SK-N-SH treated with all-trans-retinoic acid at 6 μM for 48 hours (cell line): ENCODE measurements at regions not wholly inside any gene's neighbourhood (a gene's known extent, or its start where the extent isn't known, plus 50 kb on each side); places are given as distances from the start of the nearest gene placed in this dataset.

Experiments used
- ARNTL ChIP-seq: fragments of 450-650 bp; formaldehyde crosslinking; IDR thresholded peaks from 2 replicates; pipeline ENCODE4 v1.5.0; 2020; ENCODE audit warnings: low read depth, mild to moderate bottlenecking, moderate library complexity, borderline replicate concordance
- BACH2 ChIP-seq: fragments of 250-450 bp; sonication (Bioruptor Pico); IDR thresholded peaks from 2 replicates; pipeline ENCODE4 v1.9.0; 2021; ENCODE audit warnings: mild to moderate bottlenecking, borderline replicate concordance
- CSDC2 ChIP-seq: fragments of 250-450 bp; sonication (Bioruptor Pico); IDR thresholded peaks from 2 replicates; pipeline ENCODE4 v1.5.0; 2020; ENCODE audit warnings: mild to moderate bottlenecking, moderate library complexity
- OSR1 ChIP-seq: fragments of 250-450 bp; sonication (Bioruptor Pico); IDR thresholded peaks from 2 replicates; pipeline ENCODE4 v1.8.0; 2022; ENCODE audit warnings: moderate library complexity, mild to moderate bottlenecking, inconsistent platforms
- RARB ChIP-seq: fragments of 250-450 bp; sonication (Bioruptor Pico); IDR thresholded peaks from 2 replicates; pipeline ENCODE4 v1.8.0; 2021; ENCODE audit warnings: mild to moderate bottlenecking, moderate library complexity
- SNAI2 ChIP-seq: fragments of 250-450 bp; sonication (Bioruptor Pico); IDR thresholded peaks from 2 replicates; pipeline ENCODE4 v1.5.0; 2020; ENCODE audit warnings: mild to moderate bottlenecking, moderate library complexity
- TSHZ2 ChIP-seq: fragments of 250-450 bp; sonication (Bioruptor Pico); IDR thresholded peaks from 2 replicates; pipeline ENCODE4 v1.5.0; 2020; ENCODE audit warnings: mild to moderate bottlenecking, moderate library complexity
- ZFP3 ChIP-seq: fragments of 250-450 bp; sonication (Bioruptor Pico); IDR thresholded peaks from 2 replicates; pipeline ENCODE4 v1.5.0; 2020; ENCODE audit warnings: mild to moderate bottlenecking, moderate library complexity
- ZNF70 ChIP-seq: fragments of 450-650 bp; formaldehyde crosslinking; IDR thresholded peaks from 2 replicates; pipeline ENCODE4 v1.5.0; 2020; ENCODE audit warnings: mild to moderate bottlenecking, moderate library complexity
- ZNF8 ChIP-seq: fragments of 450-650 bp; formaldehyde crosslinking; IDR thresholded peaks from 2 replicates; pipeline ENCODE4 v1.5.0; 2020; ENCODE audit warnings: mild to moderate bottlenecking, moderate library complexity
- TF ChIP-seq, protein P1 (sequence below): fragments of 250-450 bp; sonication (Bioruptor Pico); IDR thresholded peaks from 2 replicates; pipeline ENCODE4 v1.8.0; 2020; ENCODE audit warnings: mild to moderate bottlenecking, moderate library complexity, borderline replicate concordance
- TF ChIP-seq, protein P2 (sequence below): fragments of 250-450 bp; sonication (Bioruptor Pico); IDR thresholded peaks from 2 replicates; pipeline ENCODE4 v1.8.0; 2021; ENCODE audit warnings: low read depth, mild to moderate bottlenecking, moderate library complexity, borderline replicate concordance

GRCh38 chr2:12244070-12244469, 472.7 kb upstream of the TRIB2 start:
- TF ChIP-seq CSDC2 (no peak), ARNTL (CRISPR knock-in tag) (no peak), ZFP3 (CRISPR knock-in tag) (no peak), ZNF8 (CRISPR knock-in tag) (no peak), SNAI2 (CRISPR knock-in tag) (no peak), TSHZ2 (CRISPR knock-in tag) (no peak), ZNF70 (no peak), RARB (CRISPR knock-in tag) (no peak), OSR1 (CRISPR knock-in tag) (no peak), BACH2 (no peak)
- TF ChIP-seq, protein P1, sequence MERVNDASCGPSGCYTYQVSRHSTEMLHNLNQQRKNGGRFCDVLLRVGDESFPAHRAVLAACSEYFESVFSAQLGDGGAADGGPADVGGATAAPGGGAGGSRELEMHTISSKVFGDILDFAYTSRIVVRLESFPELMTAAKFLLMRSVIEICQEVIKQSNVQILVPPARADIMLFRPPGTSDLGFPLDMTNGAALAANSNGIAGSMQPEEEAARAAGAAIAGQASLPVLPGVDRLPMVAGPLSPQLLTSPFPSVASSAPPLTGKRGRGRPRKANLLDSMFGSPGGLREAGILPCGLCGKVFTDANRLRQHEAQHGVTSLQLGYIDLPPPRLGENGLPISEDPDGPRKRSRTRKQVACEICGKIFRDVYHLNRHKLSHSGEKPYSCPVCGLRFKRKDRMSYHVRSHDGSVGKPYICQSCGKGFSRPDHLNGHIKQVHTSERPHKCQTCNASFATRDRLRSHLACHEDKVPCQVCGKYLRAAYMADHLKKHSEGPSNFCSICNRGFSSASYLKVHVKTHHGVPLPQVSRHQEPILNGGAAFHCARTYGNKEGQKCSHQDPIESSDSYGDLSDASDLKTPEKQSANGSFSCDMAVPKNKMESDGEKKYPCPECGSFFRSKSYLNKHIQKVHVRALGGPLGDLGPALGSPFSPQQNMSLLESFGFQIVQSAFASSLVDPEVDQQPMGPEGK (CRISPR knock-in tag), result no peak
- TF ChIP-seq, protein P2, sequence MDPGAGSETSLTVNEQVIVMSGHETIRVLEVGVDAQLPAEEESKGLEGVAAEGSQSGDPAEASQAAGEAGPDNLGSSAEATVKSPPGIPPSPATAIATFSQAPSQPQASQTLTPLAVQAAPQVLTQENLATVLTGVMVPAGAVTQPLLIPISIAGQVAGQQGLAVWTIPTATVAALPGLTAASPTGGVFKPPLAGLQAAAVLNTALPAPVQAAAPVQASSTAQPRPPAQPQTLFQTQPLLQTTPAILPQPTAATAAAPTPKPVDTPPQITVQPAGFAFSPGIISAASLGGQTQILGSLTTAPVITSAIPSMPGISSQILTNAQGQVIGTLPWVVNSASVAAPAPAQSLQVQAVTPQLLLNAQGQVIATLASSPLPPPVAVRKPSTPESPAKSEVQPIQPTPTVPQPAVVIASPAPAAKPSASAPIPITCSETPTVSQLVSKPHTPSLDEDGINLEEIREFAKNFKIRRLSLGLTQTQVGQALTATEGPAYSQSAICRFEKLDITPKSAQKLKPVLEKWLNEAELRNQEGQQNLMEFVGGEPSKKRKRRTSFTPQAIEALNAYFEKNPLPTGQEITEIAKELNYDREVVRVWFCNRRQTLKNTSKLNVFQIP (CRISPR knock-in tag), result no peak
